GM18861 (cell line): ENCODE measurements at regions not wholly inside any gene's neighbourhood (a gene's known extent, or its start where the extent isn't known, plus 50 kb on each side); places are given as distances from the start of the nearest gene placed in this dataset.
"Not testable (repeated sequence)": the region's sequence is repeated elsewhere in the genome, so short reads cannot be mapped to it uniquely, and the experiment has no call there.

Experiments used
- ATAC-seq: cut with Tn5 transposase; IDR thresholded peaks from one replicate; pipeline ENCODE4 v1.9.1; 2021; ENCODE audit not compliant: unreplicated experiment

GRCh38 chr2:89280536-89280935, 589.1 kb downstream of the RPIA start:
- not testable (repeated sequence) for ATAC-seq

DNA sequence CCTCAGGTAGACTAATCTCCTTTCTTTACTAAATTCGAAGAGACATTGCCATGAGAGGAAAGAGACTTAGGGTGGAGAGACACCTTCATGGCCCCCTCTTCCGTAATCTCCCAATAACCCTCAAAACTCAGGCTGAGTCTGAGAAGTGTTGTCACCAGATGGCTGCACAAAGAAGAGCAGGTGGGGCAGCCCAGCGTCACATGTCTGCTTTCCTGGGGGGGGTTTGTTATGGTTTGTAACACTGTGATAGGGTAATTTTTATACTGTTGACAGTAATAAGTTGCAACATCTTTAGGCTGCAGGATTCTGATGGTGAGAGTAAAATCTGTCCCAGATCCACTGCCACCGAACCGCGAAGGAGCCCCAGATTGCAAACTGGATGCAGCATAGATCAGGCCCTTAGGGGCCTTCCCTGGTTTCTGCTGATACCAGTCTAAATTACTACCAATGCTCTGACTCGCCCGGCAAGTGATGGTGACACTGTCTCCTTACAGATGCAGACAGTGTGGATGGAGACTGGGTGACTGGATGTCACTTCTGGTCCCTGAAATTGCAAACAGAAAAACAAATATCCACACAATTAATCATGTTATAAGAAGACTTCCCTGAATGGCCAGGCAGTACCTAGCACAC, 595.1 kb downstream of the RPIA start:
- not testable (repeated sequence) for ATAC-seq

- not testable (repeated sequence) for ATAC-seq
Measured at GRCh38 chr2:89287084-89287483, 595.6 kb downstream of the RPIA start.

GRCh38 chr2:89291717-89292298, 600.3 kb downstream of the RPIA start:
- not testable (repeated sequence) for ATAC-seq

GRCh38 chr2:89293399-89293798, 601.9 kb downstream of the RPIA start:
- ATAC-seq = not testable (repeated sequence)

DNA sequence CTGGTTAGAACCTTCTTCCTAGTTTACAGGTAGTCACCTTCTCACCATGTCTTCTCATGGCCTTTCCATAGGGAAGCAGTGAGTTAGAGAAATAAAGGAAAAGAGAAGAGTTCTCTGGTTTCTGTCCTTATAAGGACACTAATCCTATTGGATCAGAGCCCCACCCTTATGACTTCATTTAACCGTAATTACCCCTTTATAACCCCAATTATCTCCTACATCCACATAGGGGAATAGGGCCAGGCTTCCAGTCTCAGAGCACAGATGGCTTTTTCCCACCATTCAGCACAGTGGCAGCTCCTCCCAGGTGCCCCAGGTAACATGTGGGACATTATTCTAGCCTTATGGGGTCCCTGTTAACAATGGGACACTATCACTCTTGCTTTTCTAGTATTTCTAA, 602.9 kb downstream of the RPIA start:
- not testable (repeated sequence) for ATAC-seq

DNA sequence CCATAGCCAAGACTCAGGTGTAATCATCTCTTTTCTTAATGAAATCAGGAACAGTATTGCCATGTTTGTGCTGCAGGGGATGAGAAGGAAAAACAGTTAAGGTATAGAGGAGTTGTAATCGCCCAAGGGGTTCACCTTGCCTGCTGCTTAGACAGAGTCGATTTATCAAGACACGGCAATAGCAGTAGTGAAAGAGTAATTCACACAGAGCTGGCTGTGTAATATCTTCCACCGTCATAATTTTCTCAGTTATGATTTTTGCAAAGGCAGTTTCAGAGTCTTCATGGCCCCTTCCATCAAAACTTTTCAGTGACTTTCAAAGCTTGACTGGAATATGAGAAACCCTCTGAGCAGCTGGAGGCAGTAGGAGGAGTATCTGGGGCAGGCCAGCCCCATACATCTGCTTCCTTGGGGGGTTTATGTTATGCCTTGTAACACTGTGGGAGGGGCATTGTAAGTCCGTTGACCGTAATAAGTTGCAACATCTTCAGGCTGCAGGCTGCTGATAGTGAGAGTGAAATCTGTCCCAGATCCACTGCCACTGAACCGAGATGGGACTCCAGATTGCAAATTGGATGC, 605.4 kb downstream of the RPIA start:
- ATAC-seq = not testable (repeated sequence)

GRCh38 chr2:89299196-89299595, 607.7 kb downstream of the RPIA start:
- ATAC-seq = not testable (repeated sequence)

DNA sequence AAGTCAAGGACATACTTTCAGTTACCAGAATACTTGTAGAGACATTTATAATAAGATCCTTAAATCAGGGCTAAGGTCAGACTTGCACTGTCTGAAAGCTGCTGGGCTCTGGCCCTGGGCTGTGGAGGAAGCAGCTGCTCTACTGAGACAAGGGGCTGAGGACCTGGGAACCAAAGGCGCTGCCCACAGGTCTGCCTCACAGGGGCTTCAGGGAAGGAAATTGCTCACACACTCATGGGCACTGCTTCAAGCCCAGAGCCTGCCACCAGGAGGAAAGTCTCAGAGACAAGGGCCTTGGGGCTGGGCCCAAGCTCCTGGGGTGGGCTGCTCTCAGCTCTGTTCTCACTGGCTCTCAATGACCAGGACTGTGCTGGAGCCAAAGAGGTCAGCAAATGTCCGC, 614.1 kb downstream of the RPIA start:
- not testable (repeated sequence) for ATAC-seq

GRCh38 chr2:89306869-89307637, 615.6 kb downstream of the RPIA start:
- not testable (repeated sequence) for ATAC-seq

GRCh38 chr2:89318990-89319389, 627.5 kb downstream of the RPIA start:
- peak; percentile 42 for ATAC-seq

- not testable (repeated sequence) for ATAC-seq
Measured at GRCh38 chr2:89325894-89326293, 634.4 kb downstream of the RPIA start.

DNA sequence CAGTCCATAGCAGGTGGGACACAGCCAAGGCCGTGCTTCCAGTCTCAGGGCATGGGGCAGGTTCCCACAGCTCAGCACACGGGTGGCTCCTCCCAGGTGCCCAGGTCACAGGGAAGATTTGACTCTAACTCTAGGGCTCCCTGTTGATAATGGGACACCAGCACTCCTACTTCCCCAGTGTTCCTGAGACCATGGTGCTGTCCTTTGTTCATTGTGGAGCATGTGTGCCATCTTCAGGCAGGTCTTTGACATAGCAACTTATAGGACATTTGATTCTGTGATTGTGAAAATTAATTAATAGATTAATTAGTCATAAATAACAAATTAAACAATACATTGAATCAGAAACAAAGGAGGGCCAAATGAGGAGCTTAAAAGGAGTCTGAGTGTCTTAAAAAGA, 635.0 kb downstream of the RPIA start:
- ATAC-seq = not testable (repeated sequence)

- not testable (repeated sequence) for ATAC-seq
Measured at GRCh38 chr2:89328790-89329189, 637.3 kb downstream of the RPIA start.
